ENCODE measurements at regions not wholly inside any gene's neighbourhood (a gene's known extent, or its start where the extent isn't known, plus 50 kb on each side); places are given as distances from the start of the nearest gene placed in this dataset.

DNA sequence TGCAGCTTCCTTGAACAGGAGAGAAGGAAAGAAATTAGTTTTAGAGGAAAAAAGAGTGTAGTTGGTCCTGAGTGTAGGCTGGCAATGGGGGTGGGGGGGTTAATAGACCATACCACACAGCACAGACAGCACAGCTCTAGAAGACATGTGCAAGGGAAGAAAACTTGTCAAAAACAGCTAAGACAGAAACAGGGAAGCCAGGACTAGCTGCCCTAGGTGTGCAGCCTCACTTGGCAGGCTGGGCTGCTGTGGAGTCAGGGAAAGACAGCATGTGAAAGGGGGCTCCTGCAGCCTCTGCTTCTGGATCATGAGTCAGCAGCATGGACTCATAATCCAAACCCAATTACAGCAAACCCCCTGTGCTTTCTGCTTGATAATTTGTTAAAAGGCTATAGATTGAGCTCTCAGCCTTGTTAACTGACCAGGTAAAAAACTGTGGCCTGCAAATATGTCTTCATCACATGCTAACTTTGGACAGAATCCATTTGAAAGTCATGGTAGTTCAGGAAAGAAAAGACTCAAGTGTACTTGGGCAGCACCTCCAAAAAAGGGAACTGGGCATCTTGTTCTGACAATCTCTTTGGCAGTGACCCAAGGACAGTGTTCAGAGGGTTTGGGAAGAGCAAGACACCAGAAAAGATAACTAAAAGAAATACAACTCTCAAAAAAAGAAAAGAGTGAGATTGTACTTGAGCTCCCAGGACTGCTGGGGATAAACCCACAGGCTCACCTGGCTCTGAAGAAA is 142.2 kb upstream of the VWC2 start:
- DNase-seq (no peak), ATAC-seq (ENCODE audit: low read depth) (no peak)
- in situ Hi-C loops (cut with MboI; ENCODE audit: low sequenced_read_pairs) (no loop called here), dilution Hi-C loops (cut with HindIII; ENCODE audit: low sequenced_read_pairs, unreplicated experiment) (no loop called here), intact Hi-C loops (cut with micrococcal nuclease) (no loop called here)
- H2BK20ac ChIP-seq (ENCODE audit: low read depth, low read length) = no peak overlapping the region
- H3K14ac ChIP-seq (replicated peaks; ENCODE audit: low read depth, low read length) = no peak overlapping the region
- no peak overlapping the region for H3K4me3 ChIP-seq (ENCODE audit: insufficient read depth, low read depth, low read length)
- BruUV-seq (replicated peaks) = no TSS peak
- ChIA-PET POLR2A (ENCODE audit: unreplicated experiment) (no interaction called here), CTCF (no interaction called here)
- H3K18ac ChIP-seq (ENCODE audit: low read depth, low read length) = no peak overlapping the region
- H2AK9ac ChIP-seq (replicated peaks; ENCODE audit: low read depth, low read length, poor library complexity) = no peak overlapping the region
- H3K9me1 ChIP-seq (ENCODE audit: insufficient read depth, low read length) = no peaks in the 10 kb centered on the region
- no peak overlapping the region for H4K5ac ChIP-seq (ENCODE audit: low read depth, low read length)
- TF ChIP-seq CHD1 (IDR thresholded peaks at IDR 0.05; ENCODE audit: low read depth, low read length) (no peak), MAZ (IDR thresholded peaks at IDR 0.05; ENCODE audit: borderline replicate concordance, low read depth, low read length) (no peak), MXI1 (IDR thresholded peaks at IDR 0.05; ENCODE audit: borderline replicate concordance, low read depth, low read length) (no peak), POLR2A (IDR thresholded peaks at IDR 0.05; ENCODE audit: low read depth, low read length) (no peak), FOS (IDR thresholded peaks at IDR 0.05; ENCODE audit: low read depth, low read length) (no peak), RFX5 (IDR thresholded peaks at IDR 0.05; ENCODE audit: low read depth, low read length) (no peak), RCOR1 (IDR thresholded peaks at IDR 0.05; ENCODE audit: insufficient replicate concordance, low read length) (no peak), SMC3 (IDR thresholded peaks at IDR 0.05; ENCODE audit: low read depth, low read length) (no peak), RAD21 (IDR thresholded peaks at IDR 0.05; ENCODE audit: low read length) (no peak), MAFK (IDR thresholded peaks at IDR 0.05; ENCODE audit: low read depth, low read length) (no peak)
- TF ChIP-seq, protein P1, sequence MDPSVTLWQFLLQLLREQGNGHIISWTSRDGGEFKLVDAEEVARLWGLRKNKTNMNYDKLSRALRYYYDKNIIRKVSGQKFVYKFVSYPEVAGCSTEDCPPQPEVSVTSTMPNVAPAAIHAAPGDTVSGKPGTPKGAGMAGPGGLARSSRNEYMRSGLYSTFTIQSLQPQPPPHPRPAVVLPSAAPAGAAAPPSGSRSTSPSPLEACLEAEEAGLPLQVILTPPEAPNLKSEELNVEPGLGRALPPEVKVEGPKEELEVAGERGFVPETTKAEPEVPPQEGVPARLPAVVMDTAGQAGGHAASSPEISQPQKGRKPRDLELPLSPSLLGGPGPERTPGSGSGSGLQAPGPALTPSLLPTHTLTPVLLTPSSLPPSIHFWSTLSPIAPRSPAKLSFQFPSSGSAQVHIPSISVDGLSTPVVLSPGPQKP (IDR thresholded peaks at IDR 0.05; ENCODE audit: borderline replicate concordance, low read depth, low read length) = no peak
- TF ChIP-seq, protein P2, sequence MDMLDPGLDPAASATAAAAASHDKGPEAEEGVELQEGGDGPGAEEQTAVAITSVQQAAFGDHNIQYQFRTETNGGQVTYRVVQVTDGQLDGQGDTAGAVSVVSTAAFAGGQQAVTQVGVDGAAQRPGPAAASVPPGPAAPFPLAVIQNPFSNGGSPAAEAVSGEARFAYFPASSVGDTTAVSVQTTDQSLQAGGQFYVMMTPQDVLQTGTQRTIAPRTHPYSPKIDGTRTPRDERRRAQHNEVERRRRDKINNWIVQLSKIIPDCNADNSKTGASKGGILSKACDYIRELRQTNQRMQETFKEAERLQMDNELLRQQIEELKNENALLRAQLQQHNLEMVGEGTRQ (IDR thresholded peaks at IDR 0.05; ENCODE audit: low read depth, low read length) = no peak
- TF ChIP-seq, protein P3, sequence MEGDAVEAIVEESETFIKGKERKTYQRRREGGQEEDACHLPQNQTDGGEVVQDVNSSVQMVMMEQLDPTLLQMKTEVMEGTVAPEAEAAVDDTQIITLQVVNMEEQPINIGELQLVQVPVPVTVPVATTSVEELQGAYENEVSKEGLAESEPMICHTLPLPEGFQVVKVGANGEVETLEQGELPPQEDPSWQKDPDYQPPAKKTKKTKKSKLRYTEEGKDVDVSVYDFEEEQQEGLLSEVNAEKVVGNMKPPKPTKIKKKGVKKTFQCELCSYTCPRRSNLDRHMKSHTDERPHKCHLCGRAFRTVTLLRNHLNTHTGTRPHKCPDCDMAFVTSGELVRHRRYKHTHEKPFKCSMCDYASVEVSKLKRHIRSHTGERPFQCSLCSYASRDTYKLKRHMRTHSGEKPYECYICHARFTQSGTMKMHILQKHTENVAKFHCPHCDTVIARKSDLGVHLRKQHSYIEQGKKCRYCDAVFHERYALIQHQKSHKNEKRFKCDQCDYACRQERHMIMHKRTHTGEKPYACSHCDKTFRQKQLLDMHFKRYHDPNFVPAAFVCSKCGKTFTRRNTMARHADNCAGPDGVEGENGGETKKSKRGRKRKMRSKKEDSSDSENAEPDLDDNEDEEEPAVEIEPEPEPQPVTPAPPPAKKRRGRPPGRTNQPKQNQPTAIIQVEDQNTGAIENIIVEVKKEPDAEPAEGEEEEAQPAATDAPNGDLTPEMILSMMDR (conservative IDR thresholded peaks at IDR 0.05; ENCODE audit: low read depth, low read length) = no peak
- H3K4me2 ChIP-seq (ENCODE audit: low read depth, low read length) = no peak overlapping the region
- no peaks in the 10 kb centered on the region for H3K4me1 ChIP-seq (ENCODE audit: control insufficient read depth, insufficient read depth, low read length)
- no peak overlapping the region for H2AK5ac ChIP-seq (ENCODE audit: low read depth, low read length)
- no peak overlapping the region for H3K23ac ChIP-seq (ENCODE audit: low read depth, low read length)
- no peak overlapping the region for H2BK15ac ChIP-seq (ENCODE audit: low read depth, low read length)
- no peaks in the 10 kb centered on the region for H4K20me1 ChIP-seq (ENCODE audit: insufficient read depth, low read length)
- H2BK5ac ChIP-seq (ENCODE audit: low read depth, low read length, poor library complexity, severe bottlenecking) = no peak overlapping the region
- H3K27me3 ChIP-seq (ENCODE audit: control insufficient read depth, insufficient read depth, low read length) = no peaks in the 10 kb centered on the region
- H3K36me3 ChIP-seq (ENCODE audit: control insufficient read depth, insufficient read depth, low read length) = no peaks in the 10 kb centered on the region
- H3K79me1 ChIP-seq (ENCODE audit: low read depth in 1 of 2, low read length in 2 of 2) = no peaks in the 10 kb centered on the region
- no peak overlapping the region for H4K8ac ChIP-seq (ENCODE audit: low read depth in 2 of 2, low read length in 2 of 2)
- H3K27ac ChIP-seq (ENCODE audit: insufficient read depth, low read length) = no peak overlapping the region
- no peak overlapping the region for H4K91ac ChIP-seq (ENCODE audit: insufficient read depth, low read depth, low read length)
- H3K9me3 ChIP-seq (ENCODE audit: control insufficient read depth, insufficient read depth, low read length) = peaks cover 9% of the 10 kb centered on the region
- H3K9ac ChIP-seq (ENCODE audit: low read depth, low read length) = no peak overlapping the region
- no peak overlapping the region for H2BK120ac ChIP-seq (ENCODE audit: low read depth, low read length)
- no peak overlapping the region for H3K4ac ChIP-seq (ENCODE audit: low read depth, low read length)
- no peak overlapping the region for H2AFZ ChIP-seq (replicated peaks; ENCODE audit: low read length, poor library complexity)
- no peak overlapping the region for H3K56ac ChIP-seq (ENCODE audit: extremely low read depth, insufficient read depth, low read length)

Measured in IMR-90 (cell line).